Endothelial cell (in vitro differentiated cells): ENCODE measurements at regions not wholly inside any gene's neighbourhood (a gene's known extent, or its start where the extent isn't known, plus 50 kb on each side); places are given as distances from the start of the nearest gene placed in this dataset.

Source experiments
- DNase-seq: peaks from one replicate; pipeline ENCODE4 v3.0.0; 2021; ENCODE audit warnings: low spot score
- H3K27ac Mint-ChIP-seq: one replicate; pipeline ENCODE4 v1.8.0; 2021; ENCODE audit warnings: mixed read lengths, inconsistent platforms; ENCODE audit not compliant: unreplicated experiment
- H3K27me3 Mint-ChIP-seq: one replicate; pipeline ENCODE4 v1.8.0; 2021; ENCODE audit warnings: mild to moderate bottlenecking, moderate library complexity, mixed read lengths, inconsistent platforms; ENCODE audit not compliant: unreplicated experiment
- H3K36me3 Mint-ChIP-seq: one replicate; pipeline ENCODE4 v1.8.0; 2021; ENCODE audit warnings: mild to moderate bottlenecking, low read depth, mixed read lengths, inconsistent platforms; ENCODE audit not compliant: unreplicated experiment
- H3K4me1 Mint-ChIP-seq: one replicate; pipeline ENCODE4 v1.8.0; 2021; ENCODE audit warnings: mild to moderate bottlenecking, mixed read lengths, inconsistent platforms; ENCODE audit not compliant: unreplicated experiment
- H3K4me3 Mint-ChIP-seq: one replicate; pipeline ENCODE4 v1.8.0; 2021; ENCODE audit warnings: mild to moderate bottlenecking, mixed read lengths, inconsistent platforms; ENCODE audit not compliant: unreplicated experiment
- H3K9me3 Mint-ChIP-seq: one replicate; pipeline ENCODE4 v1.8.0; 2021; ENCODE audit warnings: mixed read lengths, inconsistent platforms; ENCODE audit not compliant: unreplicated experiment
- TF ChIP-seq, protein P1 (sequence below): fragments of 200-600 bp; sonication (generic); IDR thresholded peaks from one replicate; pipeline ENCODE4 v1.5.0; 2021; ENCODE audit warnings: antibody characterized with exemption; ENCODE audit not compliant: unreplicated experiment

DNA sequence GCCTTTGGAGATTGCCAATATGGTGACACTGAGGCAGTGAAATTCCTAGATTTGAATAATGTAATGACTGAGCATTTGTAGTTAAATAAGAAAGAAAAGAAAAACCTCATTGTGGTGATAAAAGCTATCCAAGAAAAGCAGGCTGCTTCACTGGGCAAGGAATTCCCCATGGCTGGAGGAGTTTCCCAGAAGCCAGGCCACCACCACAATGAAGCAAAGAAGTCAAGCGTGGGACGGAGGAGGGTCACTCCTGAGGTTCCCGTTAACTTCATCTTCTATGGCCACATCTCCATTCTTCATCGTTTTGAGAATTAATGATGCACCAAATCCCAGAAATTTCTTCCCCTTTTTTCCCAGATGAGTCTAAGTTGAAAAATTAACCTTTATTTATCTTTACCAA, 185.8 kb upstream of the BCL6 start:
- TF ChIP-seq, protein P1, sequence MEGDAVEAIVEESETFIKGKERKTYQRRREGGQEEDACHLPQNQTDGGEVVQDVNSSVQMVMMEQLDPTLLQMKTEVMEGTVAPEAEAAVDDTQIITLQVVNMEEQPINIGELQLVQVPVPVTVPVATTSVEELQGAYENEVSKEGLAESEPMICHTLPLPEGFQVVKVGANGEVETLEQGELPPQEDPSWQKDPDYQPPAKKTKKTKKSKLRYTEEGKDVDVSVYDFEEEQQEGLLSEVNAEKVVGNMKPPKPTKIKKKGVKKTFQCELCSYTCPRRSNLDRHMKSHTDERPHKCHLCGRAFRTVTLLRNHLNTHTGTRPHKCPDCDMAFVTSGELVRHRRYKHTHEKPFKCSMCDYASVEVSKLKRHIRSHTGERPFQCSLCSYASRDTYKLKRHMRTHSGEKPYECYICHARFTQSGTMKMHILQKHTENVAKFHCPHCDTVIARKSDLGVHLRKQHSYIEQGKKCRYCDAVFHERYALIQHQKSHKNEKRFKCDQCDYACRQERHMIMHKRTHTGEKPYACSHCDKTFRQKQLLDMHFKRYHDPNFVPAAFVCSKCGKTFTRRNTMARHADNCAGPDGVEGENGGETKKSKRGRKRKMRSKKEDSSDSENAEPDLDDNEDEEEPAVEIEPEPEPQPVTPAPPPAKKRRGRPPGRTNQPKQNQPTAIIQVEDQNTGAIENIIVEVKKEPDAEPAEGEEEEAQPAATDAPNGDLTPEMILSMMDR: no peak
- H3K36me3 Mint-ChIP-seq: no peaks in the 10 kb centered on the region
- H3K4me1 Mint-ChIP-seq: no peaks in the 10 kb centered on the region
- H3K27me3 Mint-ChIP-seq: no peaks in the 10 kb centered on the region
- no peaks in the 10 kb centered on the region for H3K9me3 Mint-ChIP-seq
- DNase-seq: no peak
- H3K27ac Mint-ChIP-seq: no peak overlapping the region
- H3K4me3 Mint-ChIP-seq: no peak overlapping the region

DNA sequence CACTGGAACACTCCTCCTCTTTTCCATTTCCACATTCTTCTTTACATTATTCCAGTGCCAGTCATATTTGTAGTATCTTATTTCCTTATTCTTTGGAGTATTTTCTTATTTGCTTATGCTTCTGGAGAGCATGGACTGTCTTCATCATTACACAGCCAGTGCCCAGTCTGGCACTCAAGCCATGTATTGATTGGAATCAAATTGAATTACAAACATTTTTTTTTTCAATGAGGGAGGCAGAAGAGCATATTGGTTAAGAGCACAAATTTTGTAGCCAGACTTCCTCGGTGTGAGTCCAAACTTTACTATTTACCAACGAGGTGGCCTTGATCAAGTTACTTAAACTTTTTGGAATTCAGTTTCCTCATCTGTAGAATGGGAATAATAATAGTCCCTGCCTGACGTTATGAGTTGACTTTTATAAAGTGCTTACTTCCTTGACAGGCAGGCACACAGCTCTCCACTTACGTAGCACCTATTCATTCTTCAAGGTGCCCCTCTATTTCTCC, 186.6 kb upstream of the BCL6 start:
- TF ChIP-seq, protein P1: no peak
- no peaks in the 10 kb centered on the region for H3K36me3 Mint-ChIP-seq
- H3K27ac Mint-ChIP-seq: no peak overlapping the region
- no peak overlapping the region for H3K4me3 Mint-ChIP-seq
- DNase-seq: no peak
- H3K4me1 Mint-ChIP-seq: no peaks in the 10 kb centered on the region
- no peaks in the 10 kb centered on the region for H3K27me3 Mint-ChIP-seq
- H3K9me3 Mint-ChIP-seq: no peaks in the 10 kb centered on the region

DNA sequence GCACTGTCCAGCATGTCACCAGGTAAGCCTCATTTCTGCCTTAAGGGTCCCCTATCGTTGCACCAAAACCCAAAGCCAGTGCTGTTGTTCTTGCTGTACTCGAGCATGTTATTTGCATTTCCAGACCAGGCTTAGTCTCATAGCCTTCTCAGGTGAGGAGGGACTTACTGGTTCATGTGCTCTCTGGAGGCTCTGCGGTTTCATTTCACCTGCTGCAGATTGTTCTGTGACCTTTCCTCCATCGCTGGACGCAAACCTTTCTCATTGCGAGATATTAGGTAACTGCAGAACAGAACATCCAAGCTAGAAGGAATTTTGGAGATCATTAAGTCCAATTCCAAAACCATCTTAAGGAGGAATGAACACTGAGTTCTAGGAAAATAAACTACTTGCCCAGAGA, 187.3 kb upstream of the BCL6 start:
- no peak for DNase-seq
- no peak overlapping the region for H3K4me3 Mint-ChIP-seq
- H3K36me3 Mint-ChIP-seq: no peaks in the 10 kb centered on the region
- no peak overlapping the region for H3K27ac Mint-ChIP-seq
- TF ChIP-seq, protein P1: no peak
- H3K9me3 Mint-ChIP-seq: no peaks in the 10 kb centered on the region
- H3K27me3 Mint-ChIP-seq: no peaks in the 10 kb centered on the region
- H3K4me1 Mint-ChIP-seq: no peaks in the 10 kb centered on the region

DNA sequence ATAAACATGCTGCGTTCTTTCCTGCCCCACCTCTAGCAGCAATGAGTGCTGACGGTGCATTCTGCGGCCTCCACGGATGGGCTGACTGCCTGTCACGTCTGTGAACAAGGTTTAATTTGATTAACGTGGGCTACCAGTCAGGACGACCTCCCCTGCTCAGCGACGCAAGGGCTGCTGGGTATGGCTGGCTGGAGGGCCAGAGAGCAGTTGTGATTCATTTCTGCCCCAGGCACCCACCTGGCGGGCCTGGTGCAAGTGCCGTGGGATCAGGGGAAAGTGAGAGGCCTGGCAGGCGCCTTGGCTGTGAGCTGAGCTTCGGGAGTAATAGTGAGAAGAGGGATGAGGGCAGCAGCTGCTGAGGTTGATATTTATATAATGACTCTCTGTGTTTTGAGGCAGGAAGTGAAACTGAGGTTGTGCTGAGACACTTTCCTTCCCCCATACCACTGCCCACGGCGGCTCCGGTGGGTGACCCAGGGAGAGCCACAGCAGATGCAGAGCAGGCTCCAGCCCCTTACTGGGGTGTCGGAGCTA, 190.4 kb upstream of the BCL6 start:
- Mint-ChIP-seq H3K27ac (no peak overlapping the region), H3K9me3 (no peaks in the 10 kb centered on the region), H3K27me3 (peaks cover 2% of the 10 kb centered on the region), H3K4me1 (no peaks in the 10 kb centered on the region), H3K4me3 (no peak overlapping the region), H3K36me3 (no peaks in the 10 kb centered on the region)
- TF ChIP-seq, protein P1: no peak
- DNase-seq: no peak

DNA sequence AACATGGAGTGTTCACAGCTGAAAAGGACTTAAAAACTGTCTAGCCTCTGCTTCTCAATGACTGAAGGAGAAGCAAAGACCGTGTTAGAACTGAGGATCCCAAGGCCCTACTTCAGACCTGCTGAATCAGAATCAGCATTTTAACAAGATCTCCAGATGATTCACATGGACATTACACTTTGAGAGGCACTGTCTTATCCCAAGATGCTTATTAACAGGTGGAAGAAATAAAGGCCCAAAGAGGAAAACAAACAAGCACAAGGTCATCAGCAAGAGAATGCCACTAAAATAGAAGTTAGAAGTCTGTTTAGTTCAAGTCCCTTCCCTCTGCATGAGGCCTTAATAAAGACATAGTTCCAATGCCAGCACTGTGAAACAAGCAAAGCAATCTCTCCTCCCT, 191.4 kb upstream of the BCL6 start:
- Mint-ChIP-seq H3K4me3 (no peak overlapping the region), H3K9me3 (no peaks in the 10 kb centered on the region), H3K27ac (no peak overlapping the region), H3K36me3 (no peaks in the 10 kb centered on the region), H3K4me1 (no peaks in the 10 kb centered on the region), H3K27me3 (peaks cover 2% of the 10 kb centered on the region)
- TF ChIP-seq, protein P1: no peak
- DNase-seq: no peak
